GM13976 (cell line): ENCODE measurements at regions not wholly inside any gene's neighbourhood (a gene's known extent, or its start where the extent isn't known, plus 50 kb on each side); places are given as distances from the start of the nearest gene placed in this dataset.
"Not testable (repeated sequence)": the region's sequence is repeated elsewhere in the genome, so short reads cannot be mapped to it uniquely, and the experiment has no call there.

Source experiments
- DNase-seq: peaks from one replicate; pipeline ENCODE4 v3.0.0; 2012; ENCODE audit warnings: low spot score
- in situ Hi-C: fragments of 300-500 bp; cut with MboI; formaldehyde crosslinking; loops from one replicate; pipeline ENCODE4 v1.12.0; 2022; ENCODE audit warnings: low sequenced_read_pairs, mixed read lengths, inconsistent platforms; ENCODE audit not compliant: unreplicated experiment
- TF ChIP-seq, protein P1 (sequence below): IDR thresholded peaks from 2 replicates; pipeline ENCODE4 v1.5.1; 2012; ENCODE audit warnings: borderline replicate concordance, mild to moderate bottlenecking; ENCODE audit not compliant: insufficient read depth; ENCODE audit errors: extremely low read depth, missing control alignments, control extremely low read depth

DNA sequence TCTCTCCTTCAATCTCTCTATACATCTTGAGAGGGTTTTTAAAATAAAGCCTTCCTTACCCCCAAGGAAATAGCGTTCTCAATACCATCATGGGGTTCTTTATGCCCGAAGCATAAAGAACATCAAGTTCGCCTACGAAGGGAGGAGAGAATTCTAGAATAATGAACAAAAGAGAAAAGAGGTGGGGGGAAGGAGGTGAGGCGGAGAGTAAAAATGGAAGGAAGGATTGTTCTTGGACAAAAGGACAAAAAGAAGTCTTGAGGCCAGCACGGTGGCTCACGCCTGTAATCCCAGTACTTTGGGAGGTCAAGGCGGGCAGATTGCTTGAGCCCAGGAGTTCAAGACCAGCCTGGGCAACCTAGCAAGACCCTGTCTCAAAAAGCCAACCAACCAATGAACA lies 319.8 kb upstream of the NCKAP5 start:
- in situ Hi-C loops, result loop anchor here (25.0 kb wide), 2 partner anchors 349 to 524 kb away; no protein-coding TSS in a partner anchor
- TF ChIP-seq, protein P1, sequence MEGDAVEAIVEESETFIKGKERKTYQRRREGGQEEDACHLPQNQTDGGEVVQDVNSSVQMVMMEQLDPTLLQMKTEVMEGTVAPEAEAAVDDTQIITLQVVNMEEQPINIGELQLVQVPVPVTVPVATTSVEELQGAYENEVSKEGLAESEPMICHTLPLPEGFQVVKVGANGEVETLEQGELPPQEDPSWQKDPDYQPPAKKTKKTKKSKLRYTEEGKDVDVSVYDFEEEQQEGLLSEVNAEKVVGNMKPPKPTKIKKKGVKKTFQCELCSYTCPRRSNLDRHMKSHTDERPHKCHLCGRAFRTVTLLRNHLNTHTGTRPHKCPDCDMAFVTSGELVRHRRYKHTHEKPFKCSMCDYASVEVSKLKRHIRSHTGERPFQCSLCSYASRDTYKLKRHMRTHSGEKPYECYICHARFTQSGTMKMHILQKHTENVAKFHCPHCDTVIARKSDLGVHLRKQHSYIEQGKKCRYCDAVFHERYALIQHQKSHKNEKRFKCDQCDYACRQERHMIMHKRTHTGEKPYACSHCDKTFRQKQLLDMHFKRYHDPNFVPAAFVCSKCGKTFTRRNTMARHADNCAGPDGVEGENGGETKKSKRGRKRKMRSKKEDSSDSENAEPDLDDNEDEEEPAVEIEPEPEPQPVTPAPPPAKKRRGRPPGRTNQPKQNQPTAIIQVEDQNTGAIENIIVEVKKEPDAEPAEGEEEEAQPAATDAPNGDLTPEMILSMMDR, result no peak
- no peak for DNase-seq

DNA sequence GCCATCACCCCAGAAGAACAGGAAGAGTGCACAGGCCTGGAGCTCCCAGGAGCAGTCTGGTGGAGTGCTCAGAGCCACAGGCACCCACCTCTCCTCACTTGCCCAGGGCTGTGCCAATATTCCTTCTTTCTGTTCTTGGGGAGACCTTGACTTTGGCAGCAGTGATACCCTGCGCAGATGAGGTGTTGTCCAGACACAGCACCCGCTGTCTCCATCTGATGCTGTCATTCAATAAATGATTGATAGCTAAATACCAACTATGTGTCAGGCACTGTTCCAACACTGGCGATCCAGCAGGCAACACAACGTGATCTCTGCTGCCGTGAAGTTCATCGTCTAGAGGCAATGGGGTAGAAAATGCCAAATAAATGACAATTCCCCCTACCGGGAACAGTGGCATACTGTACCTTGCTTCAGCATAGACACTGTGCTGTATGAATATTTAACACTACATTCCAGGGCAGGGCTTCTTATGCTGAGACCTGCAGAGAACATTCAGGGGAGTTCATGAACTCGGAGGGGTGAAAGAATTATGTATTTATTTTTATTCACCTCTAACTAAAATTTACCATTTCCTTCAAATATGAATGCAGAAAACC lies 320.5 kb upstream of the NCKAP5 start:
- in situ Hi-C loops, result loop anchor here (25.0 kb wide), 2 partner anchors 349 to 524 kb away; no protein-coding TSS in a partner anchor
- no peak for DNase-seq
- TF ChIP-seq, protein P1, result no peak

DNA sequence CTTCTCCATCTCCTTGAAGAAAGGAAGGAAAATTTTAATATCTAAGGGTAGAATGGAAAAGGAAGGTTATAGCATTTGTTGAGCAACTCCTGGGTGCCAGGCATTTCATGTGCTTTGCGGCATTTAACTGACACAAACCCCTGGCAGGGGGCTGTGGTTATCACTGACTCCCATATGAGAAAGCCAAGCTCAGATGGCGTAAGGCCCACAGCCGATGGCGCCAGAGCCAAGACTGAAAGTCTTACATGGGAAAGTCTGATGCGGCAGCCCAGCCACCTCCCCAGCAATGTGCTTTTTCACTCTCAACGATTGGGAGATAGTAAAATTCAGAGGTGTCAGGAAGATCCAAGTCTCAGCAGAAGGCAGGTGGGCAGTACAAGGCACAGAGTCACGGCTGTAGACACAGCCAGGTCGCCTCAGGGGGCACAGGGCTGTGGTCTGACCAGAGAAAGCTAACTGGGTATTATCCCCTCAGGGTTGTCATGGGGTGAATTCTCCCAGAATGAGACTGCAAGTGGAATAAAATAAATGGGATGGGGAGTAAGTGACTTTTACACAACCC lies 324.2 kb upstream of the NCKAP5 start:
- TF ChIP-seq, protein P1, result no peak
- no peak for DNase-seq
- in situ Hi-C loops, result loop anchor here (10.0 to 25.0 kb wide), 3 partner anchors 222 to 520 kb away; no protein-coding TSS in a partner anchor

DNA sequence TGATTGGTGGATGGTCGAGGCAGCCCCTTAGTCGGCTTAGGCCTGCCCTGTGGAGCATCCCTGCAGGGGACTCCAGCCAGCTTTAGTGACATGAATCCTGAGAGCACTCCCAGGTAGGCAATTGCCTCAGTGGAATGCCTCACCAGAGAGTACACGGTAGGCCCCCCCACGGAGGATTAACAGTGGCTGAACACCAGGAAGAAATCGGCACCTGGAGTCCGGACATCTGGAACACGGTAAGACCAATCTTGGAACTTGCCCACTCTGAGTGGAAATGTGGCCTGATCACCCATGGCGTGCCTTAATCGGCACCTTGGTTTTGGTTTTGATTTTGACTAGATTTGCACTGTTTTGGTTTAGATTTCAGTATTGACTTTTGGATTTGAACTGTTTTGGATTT lies 326.2 kb upstream of the NCKAP5 start:
- DNase-seq, result no peak
- in situ Hi-C loops, result loop anchor here (10.0 to 25.0 kb wide), 3 partner anchors 220 to 518 kb away; no protein-coding TSS in a partner anchor
- TF ChIP-seq, protein P1, result no peak

DNA sequence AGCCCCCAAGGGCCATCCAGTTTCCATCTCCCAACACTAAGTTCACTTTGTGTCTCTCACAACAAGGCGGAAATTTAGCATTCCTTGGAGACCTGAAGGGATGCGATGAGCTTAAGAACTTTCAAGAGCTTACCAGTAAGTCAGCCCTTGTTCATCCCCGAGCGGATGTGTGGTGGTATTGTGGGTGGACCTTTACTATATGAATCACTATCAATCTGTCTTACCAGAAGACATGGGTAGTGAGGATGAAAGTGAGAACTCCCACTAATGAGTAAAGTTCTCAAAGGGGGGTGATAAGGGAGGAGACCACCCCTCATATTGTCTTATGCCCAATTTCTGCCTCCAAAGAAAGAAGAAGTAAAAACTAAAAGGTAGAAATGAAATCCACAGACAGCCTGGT lies 329.6 kb upstream of the NCKAP5 start:
- in situ Hi-C loops, result loop anchor here (10.0 to 25.0 kb wide), 3 partner anchors 217 to 514 kb away; no protein-coding TSS in a partner anchor
- not testable (repeated sequence) for DNase-seq

DNA sequence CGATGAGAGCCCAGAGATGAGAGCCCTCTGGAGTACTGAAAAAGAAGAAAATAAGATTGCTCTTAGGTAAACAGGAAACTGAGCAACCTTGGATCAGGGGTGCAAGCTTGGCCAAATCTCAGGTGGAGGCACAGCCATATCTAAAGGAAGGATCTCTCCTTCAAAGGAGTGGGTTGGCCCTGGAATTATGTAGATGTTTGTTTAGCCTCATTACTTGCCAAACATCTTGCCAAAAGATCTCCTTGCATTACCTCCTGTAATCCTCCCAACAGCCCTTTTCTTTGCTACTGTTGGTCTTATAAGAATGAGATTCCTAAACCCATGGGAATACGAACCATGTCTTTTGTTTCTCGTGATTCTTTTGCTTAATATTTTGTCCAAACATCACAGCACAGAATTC lies 332.6 kb upstream of the NCKAP5 start:
- in situ Hi-C loops, result no loop called here

DNA sequence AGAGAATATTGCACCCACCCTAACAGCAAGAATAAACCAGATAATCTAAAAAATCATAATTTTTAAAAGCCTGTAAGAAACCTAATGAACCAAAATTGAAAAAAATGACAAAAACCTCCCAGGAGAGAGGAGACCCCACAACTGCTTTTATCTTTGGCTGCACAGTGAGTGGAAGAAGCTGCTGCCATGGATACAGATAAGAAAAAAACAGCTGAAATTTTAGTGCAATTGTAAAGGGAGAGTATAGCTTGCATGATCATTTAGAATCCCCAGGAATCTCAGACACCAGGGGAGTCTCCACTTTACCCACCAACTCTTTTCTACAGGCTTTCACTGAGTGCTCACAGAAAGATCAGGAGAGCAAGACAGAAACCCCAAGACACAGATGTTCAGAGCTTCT lies 338.1 kb upstream of the NCKAP5 start:
- in situ Hi-C loops, result no loop called here
- TF ChIP-seq, protein P1, result no peak
- DNase-seq, result no peak

More for the DNA sequence above, 332.6 kb upstream of the NCKAP5 start:
- TF ChIP-seq, protein P1, result no peak
- DNase-seq, result no peak
